ENCODE measurements at regions not wholly inside any gene's neighbourhood (a gene's known extent, or its start where the extent isn't known, plus 50 kb on each side); places are given as distances from the start of the nearest gene placed in this dataset.

GRCh38 chr2:142542431-142542910 lies 335.0 kb upstream of the KYNU start:
- Mint-ChIP-seq H3K36me3 (peaks cover 0 to 2% (median 0%) of the 10 kb centered on the region in 3 donors), H3K4me3 (no peak overlapping the region), H3K9me3 (peaks cover 2 to 6% (median 5%) of the 10 kb centered on the region in 5 donors), H3K27me3 (peaks cover 0 to 2% of the 10 kb centered on the region in 2 donors), H3K27ac (no peak overlapping the region), H3K4me1 (no peaks in the 10 kb centered on the region)
- ChIA-PET CTCF (no interaction called here), POLR2A (no interaction called here)
- H3K27ac ChIP-seq (ENCODE audit: low read depth, low read length) = no peak overlapping the region
- H3K9me3 ChIP-seq (ENCODE audit: low read length) = no peaks in the 10 kb centered on the region
- no peak for DNase-seq
- no peaks in the 10 kb centered on the region for H3K36me3 ChIP-seq (ENCODE audit: insufficient read depth, low read length)
- no peaks in the 10 kb centered on the region for H3K4me1 ChIP-seq (ENCODE audit: insufficient read depth, low read length)
- H3K4me3 ChIP-seq (ENCODE audit: low read length) = no peak overlapping the region
- no peaks in the 10 kb centered on the region for H3K27me3 ChIP-seq (ENCODE audit: insufficient read depth, low read length, poor library complexity, severe bottlenecking)

DNA sequence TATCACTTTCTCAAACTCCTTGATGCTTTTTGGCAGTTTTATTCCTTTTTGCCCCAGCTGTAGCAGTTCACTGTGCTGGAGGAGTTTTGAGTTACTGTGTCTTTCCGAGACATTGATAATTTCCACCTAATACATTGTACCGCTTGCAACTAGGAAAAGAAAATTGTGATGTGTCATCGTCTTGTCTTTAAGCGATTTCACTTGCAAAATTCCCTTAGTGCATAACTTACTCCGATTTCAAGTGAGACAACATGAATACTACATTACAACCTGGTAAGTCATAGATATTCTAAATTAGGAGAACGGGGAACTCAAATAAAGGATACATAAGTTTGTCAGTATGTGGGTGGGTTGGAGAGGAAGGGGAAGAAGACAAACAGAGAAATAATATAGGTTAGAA lies 340.5 kb upstream of the KYNU start:
- Histone ChIP-seq H3K4me3 (ENCODE audit: low read length) (no peak overlapping the region), H3K27ac (ENCODE audit: low read depth, low read length) (no peak overlapping the region), H3K9me3 (ENCODE audit: low read length) (no peaks in the 10 kb centered on the region), H3K4me1 (ENCODE audit: insufficient read depth, low read length) (no peaks in the 10 kb centered on the region), H3K27me3 (ENCODE audit: insufficient read depth, low read length, poor library complexity, severe bottlenecking) (no peaks in the 10 kb centered on the region), H3K36me3 (ENCODE audit: insufficient read depth, low read length) (no peaks in the 10 kb centered on the region)
- peaks cover 0 to 12% (median 8%) of the 10 kb centered on the region in 5 donors for H3K9me3 Mint-ChIP-seq
- H3K27ac Mint-ChIP-seq = no peak overlapping the region
- no peaks in the 10 kb centered on the region for H3K27me3 Mint-ChIP-seq
- CTCF ChIA-PET = no interaction called here
- POLR2A ChIA-PET = no interaction called here
- no peaks in the 10 kb centered on the region for H3K36me3 Mint-ChIP-seq
- H3K4me3 Mint-ChIP-seq = no peak overlapping the region
- H3K4me1 Mint-ChIP-seq = no peaks in the 10 kb centered on the region
- DNase-seq = no peak

GRCh38 chr2:142536492-142536891 lies 341.0 kb upstream of the KYNU start:
- Histone ChIP-seq H3K4me1 (ENCODE audit: insufficient read depth, low read length) (no peaks in the 10 kb centered on the region), H3K36me3 (ENCODE audit: insufficient read depth, low read length) (no peaks in the 10 kb centered on the region), H3K4me3 (ENCODE audit: low read length) (no peak overlapping the region), H3K27me3 (ENCODE audit: insufficient read depth, low read length, poor library complexity, severe bottlenecking) (no peaks in the 10 kb centered on the region), H3K9me3 (ENCODE audit: low read length) (no peaks in the 10 kb centered on the region), H3K27ac (ENCODE audit: low read depth, low read length) (no peak overlapping the region)
- ChIA-PET CTCF (no interaction called here), POLR2A (no interaction called here)
- no peak overlapping the region for H3K27ac Mint-ChIP-seq
- peaks cover 0 to 14% (median 8%) of the 10 kb centered on the region in 5 donors for H3K9me3 Mint-ChIP-seq
- no peaks in the 10 kb centered on the region for H3K4me1 Mint-ChIP-seq
- H3K4me3 Mint-ChIP-seq = no peak overlapping the region
- no peaks in the 10 kb centered on the region for H3K36me3 Mint-ChIP-seq
- DNase-seq = no peak
- H3K27me3 Mint-ChIP-seq = no peaks in the 10 kb centered on the region

- Mint-ChIP-seq H3K36me3 (no peaks in the 10 kb centered on the region), H3K27ac (no peak overlapping the region), H3K4me3 (no peak overlapping the region), H3K4me1 (no peaks in the 10 kb centered on the region), H3K9me3 (peaks cover 0 to 19% (median 7%) of the 10 kb centered on the region in 5 donors), H3K27me3 (no peaks in the 10 kb centered on the region)
- no peak overlapping the region for H3K4me3 ChIP-seq (ENCODE audit: low read length)
- H3K27ac ChIP-seq (ENCODE audit: low read depth, low read length) = no peak overlapping the region
- no peaks in the 10 kb centered on the region for H3K27me3 ChIP-seq (ENCODE audit: insufficient read depth, low read length, poor library complexity, severe bottlenecking)
- H3K9me3 ChIP-seq (ENCODE audit: low read length) = no peaks in the 10 kb centered on the region
- DNase-seq = no peak
- H3K4me1 ChIP-seq (ENCODE audit: insufficient read depth, low read length) = no peaks in the 10 kb centered on the region
- no peaks in the 10 kb centered on the region for H3K36me3 ChIP-seq (ENCODE audit: insufficient read depth, low read length)
- CTCF ChIA-PET = no interaction called here
- POLR2A ChIA-PET = interaction anchor here (0.6 kb wide), 1 partner anchor 8 kb away, joined by 3 read pairs; no protein-coding TSS in a partner anchor
Observed at GRCh38 chr2:142535311-142535710, 342.2 kb upstream of the KYNU start.

- POLR2A ChIA-PET = no interaction called here
Observed at GRCh38 chr2:142533177-142533576, 344.3 kb upstream of the KYNU start.

DNA sequence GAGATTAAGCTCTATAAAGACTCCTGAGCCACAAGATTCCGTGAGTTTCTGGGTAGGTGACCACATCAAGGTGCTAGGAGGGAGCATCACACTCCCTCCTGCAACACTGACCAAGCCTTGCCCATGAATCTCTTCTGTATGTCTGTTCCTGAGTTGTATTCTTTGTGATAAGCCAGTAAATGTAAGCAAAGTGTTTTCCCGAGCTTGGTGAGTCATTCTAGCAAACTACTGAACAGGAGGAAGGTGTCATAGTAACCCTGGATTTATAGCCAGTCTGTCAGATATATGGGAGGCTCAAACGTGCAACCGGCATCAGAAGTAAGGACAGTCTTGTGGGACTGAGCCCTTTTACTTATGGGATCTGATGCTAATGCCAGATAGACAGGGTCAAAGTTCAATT lies 346.1 kb upstream of the KYNU start:
- no peak for DNase-seq
- no peaks in the 10 kb centered on the region for H3K9me3 ChIP-seq (ENCODE audit: low read length)
- H3K4me1 ChIP-seq (ENCODE audit: insufficient read depth, low read length) = no peaks in the 10 kb centered on the region
- no peaks in the 10 kb centered on the region for H3K27me3 ChIP-seq (ENCODE audit: insufficient read depth, low read length, poor library complexity, severe bottlenecking)
- Mint-ChIP-seq H3K4me3 (no peak overlapping the region), H3K27ac (no peak overlapping the region), H3K9me3 (peaks cover 2 to 25% (median 13%) of the 10 kb centered on the region in 5 donors), H3K36me3 (no peaks in the 10 kb centered on the region), H3K27me3 (no peaks in the 10 kb centered on the region), H3K4me1 (no peaks in the 10 kb centered on the region)
- POLR2A ChIA-PET = no interaction called here
- H3K27ac ChIP-seq (ENCODE audit: low read depth, low read length) = no peak overlapping the region
- H3K4me3 ChIP-seq (ENCODE audit: low read length) = no peak overlapping the region
- CTCF ChIA-PET = no interaction called here
- no peaks in the 10 kb centered on the region for H3K36me3 ChIP-seq (ENCODE audit: insufficient read depth, low read length)

More at GRCh38 chr2:142533177-142533576, 344.3 kb upstream of the KYNU start:
- H3K9me3 Mint-ChIP-seq = peaks cover 2 to 29% (median 7%) of the 10 kb centered on the region in 5 donors
- Histone ChIP-seq H3K27ac (ENCODE audit: low read depth, low read length) (no peak overlapping the region), H3K27me3 (ENCODE audit: insufficient read depth, low read length, poor library complexity, severe bottlenecking) (no peaks in the 10 kb centered on the region), H3K36me3 (ENCODE audit: insufficient read depth, low read length) (no peaks in the 10 kb centered on the region), H3K9me3 (ENCODE audit: low read length) (no peaks in the 10 kb centered on the region), H3K4me1 (ENCODE audit: insufficient read depth, low read length) (no peaks in the 10 kb centered on the region), H3K4me3 (ENCODE audit: low read length) (no peak overlapping the region)
- CTCF ChIA-PET = no interaction called here
- no peaks in the 10 kb centered on the region for H3K36me3 Mint-ChIP-seq
- H3K4me1 Mint-ChIP-seq = no peaks in the 10 kb centered on the region
- no peak overlapping the region for H3K4me3 Mint-ChIP-seq
- no peak for DNase-seq
- no peaks in the 10 kb centered on the region for H3K27me3 Mint-ChIP-seq
- no peak overlapping the region for H3K27ac Mint-ChIP-seq

DNA sequence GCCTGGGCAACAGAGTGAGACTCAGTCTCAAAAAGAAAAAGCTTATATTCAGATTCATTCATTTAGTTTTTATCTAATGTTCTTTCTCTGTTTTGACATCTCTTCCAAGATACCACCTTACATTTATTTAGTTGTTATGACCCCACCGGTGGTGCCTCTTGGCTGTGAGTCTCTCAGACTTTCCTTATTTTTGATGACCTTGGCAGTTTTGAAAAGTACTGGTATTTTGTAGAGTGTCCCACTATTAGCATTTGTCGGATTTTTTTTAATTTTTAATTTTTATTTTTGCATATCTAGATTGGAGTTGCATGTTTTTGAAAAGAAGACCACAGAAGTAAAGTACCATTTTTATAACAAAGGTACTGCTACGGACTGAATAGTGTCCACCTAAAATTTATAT lies 351.7 kb upstream of the KYNU start:
- Mint-ChIP-seq H3K9me3 (peaks cover 0 to 16% (median 10%) of the 10 kb centered on the region in 5 donors), H3K4me1 (no peaks in the 10 kb centered on the region), H3K27ac (no peak overlapping the region), H3K4me3 (no peak overlapping the region), H3K27me3 (no peaks in the 10 kb centered on the region), H3K36me3 (no peaks in the 10 kb centered on the region)
- CTCF ChIA-PET = no interaction called here
- POLR2A ChIA-PET = no interaction called here
- Histone ChIP-seq H3K4me1 (ENCODE audit: insufficient read depth, low read length) (no peaks in the 10 kb centered on the region), H3K36me3 (ENCODE audit: insufficient read depth, low read length) (no peaks in the 10 kb centered on the region), H3K4me3 (ENCODE audit: low read length) (no peak overlapping the region), H3K27me3 (ENCODE audit: insufficient read depth, low read length, poor library complexity, severe bottlenecking) (no peaks in the 10 kb centered on the region), H3K9me3 (ENCODE audit: low read length) (no peaks in the 10 kb centered on the region), H3K27ac (ENCODE audit: low read depth, low read length) (no peak overlapping the region)
- DNase-seq = no peak

DNA sequence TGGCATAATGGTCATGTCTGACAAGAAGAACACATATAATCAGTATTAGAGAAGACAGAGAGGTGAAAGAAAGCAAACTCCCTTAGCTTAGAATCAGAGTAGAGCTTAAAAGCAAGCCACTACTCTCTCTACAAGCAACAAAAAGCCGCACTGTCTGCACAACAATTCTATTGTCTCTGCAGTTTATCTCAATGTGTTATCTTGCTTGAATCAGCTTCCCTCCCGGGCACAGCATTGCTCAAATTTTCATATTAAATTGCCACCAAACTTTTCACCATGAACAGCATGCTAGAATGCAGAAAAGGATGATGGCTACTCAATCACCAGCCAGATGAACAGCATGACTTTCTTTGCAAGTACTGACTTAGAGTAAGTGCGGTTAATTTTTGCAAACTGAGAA lies 356.0 kb upstream of the KYNU start:
- Mint-ChIP-seq H3K36me3 (no peaks in the 10 kb centered on the region), H3K27ac (no peak overlapping the region), H3K4me3 (no peak overlapping the region), H3K27me3 (peaks cover 0 to 1% of the 10 kb centered on the region in 2 donors), H3K9me3 (peaks cover 0 to 4% (median 2%) of the 10 kb centered on the region in 5 donors), H3K4me1 (no peaks in the 10 kb centered on the region)
- H3K36me3 ChIP-seq (ENCODE audit: insufficient read depth, low read length) = no peaks in the 10 kb centered on the region
- no peaks in the 10 kb centered on the region for H3K4me1 ChIP-seq (ENCODE audit: insufficient read depth, low read length)
- H3K9me3 ChIP-seq (ENCODE audit: low read length) = no peaks in the 10 kb centered on the region
- POLR2A ChIA-PET = no interaction called here
- no peak for DNase-seq
- H3K27me3 ChIP-seq (ENCODE audit: insufficient read depth, low read length, poor library complexity, severe bottlenecking) = no peaks in the 10 kb centered on the region
- H3K4me3 ChIP-seq (ENCODE audit: low read length) = no peak overlapping the region
- no peak overlapping the region for H3K27ac ChIP-seq (ENCODE audit: low read depth, low read length)
- CTCF ChIA-PET = no interaction called here

DNA sequence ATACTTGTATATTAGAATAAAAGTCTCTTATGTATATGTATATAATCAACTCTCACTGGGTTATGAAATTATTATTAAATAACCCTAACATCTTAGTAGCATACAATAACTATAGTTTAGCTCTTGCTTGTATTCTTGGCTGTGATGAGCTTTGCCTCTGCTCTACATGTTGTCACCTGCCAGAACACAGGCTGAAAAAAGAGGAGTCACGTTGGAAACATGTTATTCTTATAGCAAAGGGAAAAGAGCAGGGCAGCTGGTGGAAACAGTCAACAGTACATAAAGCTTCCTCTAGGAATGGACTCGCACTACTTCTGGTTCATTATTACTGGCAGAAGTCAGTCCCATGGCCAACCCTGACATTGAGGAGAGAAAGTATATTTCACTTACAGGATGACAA lies 362.0 kb upstream of the KYNU start:
- no peak overlapping the region for H3K27ac ChIP-seq (ENCODE audit: low read depth, low read length)

More for the DNA sequence above, 362.0 kb upstream of the KYNU start:
- Histone ChIP-seq H3K9me3 (ENCODE audit: low read length) (no peaks in the 10 kb centered on the region), H3K36me3 (ENCODE audit: insufficient read depth, low read length) (no peaks in the 10 kb centered on the region), H3K4me3 (ENCODE audit: low read length) (no peak overlapping the region), H3K27me3 (ENCODE audit: insufficient read depth, low read length, poor library complexity, severe bottlenecking) (no peaks in the 10 kb centered on the region), H3K4me1 (ENCODE audit: insufficient read depth, low read length) (no peaks in the 10 kb centered on the region)
- ChIA-PET POLR2A (no interaction called here), CTCF (no interaction called here)
- H3K27ac Mint-ChIP-seq = no peak overlapping the region
- no peak for DNase-seq
- H3K9me3 Mint-ChIP-seq = peaks cover 0 to 5% (median 3%) of the 10 kb centered on the region in 5 donors
- peaks cover 0 to 1% of the 10 kb centered on the region in 2 donors for H3K27me3 Mint-ChIP-seq
- no peak overlapping the region for H3K4me3 Mint-ChIP-seq
- no peaks in the 10 kb centered on the region for H3K4me1 Mint-ChIP-seq
- H3K36me3 Mint-ChIP-seq = no peaks in the 10 kb centered on the region

Data from CD8-positive, alpha-beta memory T cell (primary cell).